IgD-negative memory B cell (primary cell): ENCODE measurements at regions not wholly inside any gene's neighbourhood (a gene's known extent, or its start where the extent isn't known, plus 50 kb on each side); places are given as distances from the start of the nearest gene placed in this dataset.

ENCODE experiments used
- H3K27ac Mint-ChIP-seq, 3 donors: one replicate each; pipeline ENCODE4 v1.8.0; 2020 to 2022; ENCODE audit warnings: mild to moderate bottlenecking in 3 of 3, mixed read lengths in 3 of 3, moderate library complexity in 1 of 3
- H3K27me3 Mint-ChIP-seq: one replicate; pipeline ENCODE4 v1.8.0; 2021; ENCODE audit warnings: mixed read lengths
- H3K36me3 Mint-ChIP-seq: one replicate; pipeline ENCODE4 v1.8.0; 2020; ENCODE audit warnings: mild to moderate bottlenecking, mixed read lengths
- H3K4me1 Mint-ChIP-seq, 3 donors: one replicate each; pipeline ENCODE4 v1.8.0; 2020 to 2022; ENCODE audit warnings: mixed read lengths in 3 of 3, mild to moderate bottlenecking in 1 of 3
- H3K4me3 Mint-ChIP-seq, 4 donors: one replicate each; pipeline ENCODE4 v1.8.0; 2020 to 2022; ENCODE audit warnings: mild to moderate bottlenecking in 4 of 4, mixed read lengths in 4 of 4, moderate library complexity in 3 of 4
- H3K9me3 Mint-ChIP-seq, 3 donors: one replicate each; pipeline ENCODE4 v1.8.0; 2020 to 2021; ENCODE audit warnings: mixed read lengths in 3 of 3, mild to moderate bottlenecking in 1 of 3

DNA sequence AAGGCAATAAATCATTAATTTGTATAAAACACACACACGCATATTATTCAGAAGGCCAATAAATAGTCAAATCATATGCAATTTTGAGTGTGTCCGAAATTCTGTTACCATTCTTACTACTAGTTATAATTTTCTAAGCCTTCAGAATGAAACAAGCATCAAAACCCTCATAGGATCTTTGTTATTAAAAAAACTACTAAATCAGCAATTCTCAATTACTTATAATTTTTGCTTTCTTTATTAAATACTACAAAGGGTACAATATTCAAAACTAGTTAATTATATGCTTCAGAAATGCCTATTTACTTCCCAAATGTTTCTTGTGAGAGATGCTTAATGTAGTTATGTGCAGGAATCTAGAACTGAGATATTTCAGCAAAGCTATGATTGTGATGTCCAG, 413.1 kb upstream of the KIF2B start:
- H3K9me3 Mint-ChIP-seq, result peaks cover 7 to 17% (median 14%) of the 10 kb centered on the region in 3 donors
- H3K4me3 Mint-ChIP-seq, result no peak overlapping the region
- no peak overlapping the region for H3K27ac Mint-ChIP-seq
- peaks cover 0 to 1% (median 0%) of the 10 kb centered on the region in 3 donors for H3K4me1 Mint-ChIP-seq
- H3K27me3 Mint-ChIP-seq, result no peaks in the 10 kb centered on the region
- no peaks in the 10 kb centered on the region for H3K36me3 Mint-ChIP-seq

DNA sequence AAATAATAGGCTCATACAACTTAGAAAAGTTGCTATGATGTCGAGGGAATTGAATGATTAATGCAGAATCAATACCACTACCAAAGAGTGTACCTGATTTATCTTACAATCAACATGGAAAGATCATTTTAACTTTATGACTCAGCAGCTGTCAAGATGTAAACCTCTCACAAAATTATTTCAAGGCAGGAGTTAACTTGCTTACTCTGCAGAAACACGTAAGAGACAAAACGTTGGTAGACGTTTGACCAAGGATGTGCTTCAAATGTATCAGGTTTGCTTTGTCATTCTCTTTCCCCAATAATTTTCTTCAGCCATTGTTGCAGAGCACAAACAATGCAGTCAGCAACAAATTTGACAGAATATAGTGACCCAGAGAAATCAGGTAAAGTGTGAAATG, 415.8 kb upstream of the KIF2B start:
- Mint-ChIP-seq H3K4me3 (no peak overlapping the region), H3K4me1 (peaks cover 0 to 1% (median 0%) of the 10 kb centered on the region in 3 donors), H3K9me3 (peaks cover 6 to 16% (median 14%) of the 10 kb centered on the region in 3 donors), H3K27ac (no peak overlapping the region), H3K36me3 (no peaks in the 10 kb centered on the region), H3K27me3 (no peaks in the 10 kb centered on the region)

DNA sequence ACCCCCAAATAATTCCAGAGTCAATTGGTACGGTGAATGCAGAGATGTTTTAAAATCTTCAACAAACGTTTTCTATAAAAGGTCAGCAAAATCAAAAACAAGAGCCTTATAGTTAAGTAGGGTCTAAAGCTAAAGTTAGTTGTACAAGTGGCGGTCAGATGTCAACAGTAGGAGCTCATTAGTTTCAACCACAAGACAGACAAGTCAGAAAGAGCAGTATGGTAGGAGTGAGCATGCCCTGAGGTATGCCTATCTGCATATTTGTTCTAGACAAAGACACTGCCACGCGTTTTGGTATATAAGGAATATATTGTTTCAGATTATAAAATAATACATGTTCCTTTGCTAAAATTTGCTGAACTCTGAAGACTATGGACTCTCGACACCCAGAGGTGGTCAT, 431.5 kb upstream of the KIF2B start:
- no peaks in the 10 kb centered on the region for H3K4me1 Mint-ChIP-seq
- H3K36me3 Mint-ChIP-seq, result no peaks in the 10 kb centered on the region
- peaks cover 3 to 5% (median 4%) of the 10 kb centered on the region in 3 donors for H3K9me3 Mint-ChIP-seq
- no peaks in the 10 kb centered on the region for H3K27me3 Mint-ChIP-seq
- no peak overlapping the region for H3K27ac Mint-ChIP-seq
- H3K4me3 Mint-ChIP-seq, result peak overlapping the region in 1 of 4 donors; percentile 65

DNA sequence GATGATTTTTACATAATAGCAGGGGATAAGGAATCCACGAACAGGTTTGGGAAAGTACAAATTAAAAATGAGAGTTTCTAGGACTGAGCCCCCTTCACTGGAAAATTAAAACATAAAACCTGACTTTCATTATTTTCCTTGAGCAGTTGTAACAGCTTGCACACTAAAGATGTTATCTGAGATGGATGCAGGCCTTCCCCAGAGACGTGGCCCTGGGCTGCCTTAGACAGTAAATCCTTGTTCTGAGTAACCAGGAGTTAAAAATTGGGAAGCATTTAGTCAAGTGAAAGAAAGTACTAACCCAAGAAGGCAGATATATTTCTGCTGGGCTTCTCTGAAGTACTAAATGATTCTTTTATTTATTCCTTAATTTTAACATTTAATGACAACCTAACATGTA, 432.2 kb upstream of the KIF2B start:
- Mint-ChIP-seq H3K27ac (no peak overlapping the region), H3K27me3 (no peaks in the 10 kb centered on the region), H3K9me3 (peaks cover 3 to 4% (median 3%) of the 10 kb centered on the region in 3 donors), H3K4me1 (no peaks in the 10 kb centered on the region), H3K4me3 (no peak overlapping the region), H3K36me3 (no peaks in the 10 kb centered on the region)

DNA sequence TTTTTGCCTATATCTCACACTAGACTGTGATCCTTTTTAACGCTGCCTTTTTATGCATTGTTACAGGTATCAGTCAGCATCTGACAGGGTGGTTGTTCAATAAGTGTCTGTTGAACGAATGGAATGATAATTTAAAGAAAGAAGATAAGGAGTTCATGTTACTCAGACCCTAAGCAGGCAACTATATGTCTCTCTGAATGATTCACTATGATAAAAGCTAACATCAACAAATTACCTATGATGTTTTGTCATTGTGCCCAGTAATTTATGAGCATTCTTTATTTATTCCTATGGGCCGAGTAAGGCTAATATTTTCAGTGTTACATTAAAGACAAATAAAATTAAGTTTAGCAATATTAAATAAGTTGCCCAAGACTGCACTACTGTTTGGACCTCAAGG, 435.0 kb upstream of the KIF2B start:
- Mint-ChIP-seq H3K4me1 (no peaks in the 10 kb centered on the region), H3K27me3 (no peaks in the 10 kb centered on the region)

DNA sequence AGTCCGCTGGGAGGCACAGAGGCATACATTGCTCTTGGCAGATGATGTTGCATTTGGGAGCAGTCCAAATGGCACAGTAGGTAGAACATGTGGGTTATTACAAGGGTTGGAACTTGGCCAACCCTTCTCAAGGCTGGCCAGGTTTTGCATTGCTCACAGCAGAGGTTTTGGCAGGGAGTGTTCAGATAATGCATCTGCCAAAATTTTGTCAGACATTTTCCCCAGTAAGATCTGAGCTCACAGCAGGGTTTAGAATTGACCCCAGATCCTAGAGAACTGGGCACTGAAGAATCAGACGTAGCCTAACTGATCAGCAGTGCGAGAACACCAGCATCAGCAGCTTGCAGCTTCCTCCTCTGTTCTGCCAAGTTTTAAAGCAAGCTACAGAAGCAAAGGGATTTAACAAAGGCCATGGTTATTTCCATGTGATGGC, 468.8 kb upstream of the KIF2B start:
- H3K27me3 Mint-ChIP-seq, result no peaks in the 10 kb centered on the region
- peak overlapping the region in 1 of 3 donors; percentile 35 for H3K27ac Mint-ChIP-seq
- no peak overlapping the region for H3K4me3 Mint-ChIP-seq
- no peaks in the 10 kb centered on the region for H3K36me3 Mint-ChIP-seq
- peaks cover 0 to 16% (median 3%) of the 10 kb centered on the region in 3 donors for H3K9me3 Mint-ChIP-seq
- H3K4me1 Mint-ChIP-seq, result no peaks in the 10 kb centered on the region

More for the DNA sequence above, 435.0 kb upstream of the KIF2B start:
- peaks cover 3 to 4% (median 3%) of the 10 kb centered on the region in 3 donors for H3K9me3 Mint-ChIP-seq
- H3K4me3 Mint-ChIP-seq, result no peak overlapping the region
- H3K36me3 Mint-ChIP-seq, result no peaks in the 10 kb centered on the region
- no peak overlapping the region for H3K27ac Mint-ChIP-seq

DNA sequence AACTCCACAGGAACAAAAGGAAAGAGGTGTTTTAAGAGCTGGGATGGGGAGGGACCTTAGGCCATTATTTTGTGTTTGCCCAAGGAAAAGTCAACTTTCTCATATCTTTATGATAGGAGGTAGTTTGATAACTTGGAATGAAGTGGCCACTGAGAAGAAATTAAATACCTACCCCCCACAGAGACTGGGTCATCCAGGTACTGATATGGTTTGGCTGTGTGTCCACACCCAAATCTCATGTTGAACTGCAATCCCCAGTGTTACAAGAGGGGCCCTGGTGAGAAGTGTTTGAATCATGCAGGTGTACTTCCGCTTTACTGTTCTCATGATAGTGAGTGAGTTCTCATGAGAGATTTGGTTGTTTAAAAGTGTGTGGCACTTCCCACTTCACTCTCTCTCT, 477.9 kb upstream of the KIF2B start:
- Mint-ChIP-seq H3K9me3 (peaks cover 4 to 32% (median 8%) of the 10 kb centered on the region in 3 donors), H3K27me3 (no peaks in the 10 kb centered on the region), H3K36me3 (no peaks in the 10 kb centered on the region), H3K27ac (no peak overlapping the region), H3K4me3 (no peak overlapping the region), H3K4me1 (no peaks in the 10 kb centered on the region)

DNA sequence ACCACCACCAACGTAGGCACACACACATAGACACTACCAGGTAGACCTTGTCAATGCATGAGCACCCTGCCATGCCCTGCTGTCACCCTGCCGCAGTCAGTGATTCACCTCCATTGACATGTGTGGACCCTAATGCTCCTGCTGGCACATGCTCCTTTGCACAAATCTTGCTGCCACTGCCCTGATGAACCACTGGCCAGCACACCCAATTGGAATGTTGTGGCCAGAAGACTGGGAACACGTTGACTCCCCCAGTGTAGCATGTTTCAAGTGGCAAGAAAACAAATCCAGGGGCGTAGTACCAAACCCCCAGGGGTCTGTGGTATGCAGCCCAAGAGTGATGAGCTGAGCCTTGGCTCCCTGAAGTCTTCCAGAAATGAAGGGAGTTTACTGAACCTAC, 486.4 kb upstream of the KIF2B start:
- H3K9me3 Mint-ChIP-seq, result peaks cover 3 to 22% (median 5%) of the 10 kb centered on the region in 3 donors
- H3K36me3 Mint-ChIP-seq, result no peaks in the 10 kb centered on the region
- H3K27me3 Mint-ChIP-seq, result no peaks in the 10 kb centered on the region
- no peaks in the 10 kb centered on the region for H3K4me1 Mint-ChIP-seq
- H3K27ac Mint-ChIP-seq, result no peak overlapping the region
- no peak overlapping the region for H3K4me3 Mint-ChIP-seq

DNA sequence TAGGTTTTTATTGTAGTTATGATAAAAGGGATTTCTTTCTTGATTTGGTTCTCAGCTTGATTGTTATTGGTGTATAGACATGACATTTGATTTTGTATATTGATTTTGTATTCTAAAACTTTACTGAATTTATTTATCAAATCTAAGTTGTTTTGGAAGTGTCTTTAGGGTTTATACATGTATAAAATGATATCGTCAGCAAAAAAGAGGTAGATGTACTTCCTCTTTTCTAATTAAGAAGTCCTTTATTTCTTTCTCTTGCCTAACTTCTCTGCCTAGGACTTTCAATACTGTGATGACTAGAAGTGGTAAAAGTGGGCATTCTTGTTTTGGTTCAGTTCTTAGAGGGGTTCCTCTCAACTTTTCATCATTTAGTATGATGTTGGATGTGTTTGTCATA, 487.3 kb upstream of the KIF2B start:
- peaks cover 1 to 18% (median 5%) of the 10 kb centered on the region in 3 donors for H3K9me3 Mint-ChIP-seq
- H3K4me1 Mint-ChIP-seq, result no peaks in the 10 kb centered on the region
- no peak overlapping the region for H3K27ac Mint-ChIP-seq
- H3K4me3 Mint-ChIP-seq, result no peak overlapping the region
- H3K36me3 Mint-ChIP-seq, result no peaks in the 10 kb centered on the region
- H3K27me3 Mint-ChIP-seq, result no peaks in the 10 kb centered on the region

DNA sequence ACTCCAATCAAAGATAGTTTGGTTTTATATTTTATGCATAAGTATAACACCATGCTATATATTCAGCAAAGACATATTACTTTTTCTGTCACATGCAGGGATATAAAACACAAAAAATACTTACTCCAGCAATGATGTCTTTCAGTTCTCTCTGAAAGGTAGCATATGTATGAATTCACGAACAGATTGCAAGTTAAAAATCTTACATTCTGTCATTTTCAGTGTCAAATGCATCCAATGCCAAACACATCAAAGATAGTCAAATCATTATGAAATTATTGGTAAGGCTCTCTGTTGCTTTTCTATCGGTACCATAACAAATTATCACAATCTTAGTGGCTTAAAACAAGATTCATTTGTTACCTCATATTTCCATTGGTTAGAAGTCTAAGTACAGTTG, 492.0 kb upstream of the KIF2B start:
- Mint-ChIP-seq H3K27me3 (no peaks in the 10 kb centered on the region), H3K9me3 (peaks cover 3 to 21% (median 5%) of the 10 kb centered on the region in 3 donors), H3K4me3 (no peak overlapping the region), H3K27ac (no peak overlapping the region), H3K36me3 (no peaks in the 10 kb centered on the region), H3K4me1 (no peaks in the 10 kb centered on the region)

DNA sequence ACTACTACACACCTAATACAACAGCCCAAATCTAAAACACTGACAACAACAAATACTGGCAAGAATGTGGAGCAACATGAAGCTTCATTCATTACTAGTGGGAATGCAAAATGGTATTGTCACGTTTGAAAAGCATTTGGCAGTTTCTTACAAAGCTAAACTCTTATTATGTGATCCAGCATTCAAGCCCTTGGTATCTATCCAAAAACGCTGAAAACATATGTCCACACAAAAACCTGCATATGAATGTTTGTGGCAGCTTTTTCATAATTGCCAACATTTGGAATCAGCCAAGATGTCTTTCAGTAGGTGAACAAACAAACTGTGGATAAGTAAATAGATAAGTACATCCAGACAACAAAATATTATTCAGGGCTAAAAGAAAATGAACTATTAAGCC, 501.1 kb upstream of the KIF2B start:
- Mint-ChIP-seq H3K4me3 (no peak overlapping the region), H3K4me1 (no peaks in the 10 kb centered on the region), H3K27ac (no peak overlapping the region), H3K36me3 (no peaks in the 10 kb centered on the region), H3K27me3 (no peaks in the 10 kb centered on the region), H3K9me3 (peaks cover 1 to 12% (median 4%) of the 10 kb centered on the region in 3 donors)

DNA sequence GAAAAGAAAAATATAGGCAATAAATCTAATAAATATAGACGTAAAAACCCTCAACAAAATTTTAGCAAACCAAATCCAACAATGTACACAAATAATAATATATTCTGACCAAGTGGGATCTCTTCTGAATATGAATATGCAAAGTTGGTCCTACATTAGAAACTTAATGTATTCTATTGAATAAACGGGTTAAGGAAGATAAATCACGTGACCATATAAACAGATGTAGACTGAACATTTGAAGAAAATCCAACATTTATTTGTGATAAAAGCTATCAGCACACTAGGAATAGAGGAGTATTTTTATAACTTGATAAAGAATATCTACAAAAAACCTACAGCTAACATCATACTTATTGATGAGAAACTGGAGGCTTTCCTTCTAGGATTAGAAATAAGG, 502.8 kb upstream of the KIF2B start:
- no peaks in the 10 kb centered on the region for H3K4me1 Mint-ChIP-seq
- no peak overlapping the region for H3K27ac Mint-ChIP-seq
- no peaks in the 10 kb centered on the region for H3K27me3 Mint-ChIP-seq
- no peaks in the 10 kb centered on the region for H3K36me3 Mint-ChIP-seq
- peaks cover 1 to 5% (median 2%) of the 10 kb centered on the region in 3 donors for H3K9me3 Mint-ChIP-seq
- no peak overlapping the region for H3K4me3 Mint-ChIP-seq

DNA sequence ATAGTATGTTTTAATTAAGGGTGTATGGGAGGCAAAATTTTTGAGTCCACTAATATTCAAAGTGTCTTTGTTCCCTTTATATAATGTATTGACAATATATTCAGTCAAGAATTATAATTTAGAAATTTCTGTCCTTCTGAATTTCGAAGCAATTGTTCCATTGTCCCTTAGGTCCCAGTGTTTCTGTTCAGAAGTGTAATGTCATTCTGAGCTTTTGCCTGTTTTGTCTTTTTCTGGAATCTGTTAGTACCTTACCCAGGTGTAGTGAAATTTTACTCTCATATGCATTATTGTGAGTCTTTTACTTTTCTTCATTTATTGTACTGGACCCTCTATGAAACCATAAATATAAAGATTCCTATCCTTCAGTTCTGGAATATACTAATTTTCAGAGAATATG, 505.7 kb upstream of the KIF2B start:
- H3K9me3 Mint-ChIP-seq, result peaks cover 1 to 12% (median 2%) of the 10 kb centered on the region in 3 donors
- no peak overlapping the region for H3K27ac Mint-ChIP-seq
- H3K27me3 Mint-ChIP-seq, result no peaks in the 10 kb centered on the region
- H3K36me3 Mint-ChIP-seq, result no peaks in the 10 kb centered on the region
- H3K4me3 Mint-ChIP-seq, result no peak overlapping the region
- H3K4me1 Mint-ChIP-seq, result no peaks in the 10 kb centered on the region

DNA sequence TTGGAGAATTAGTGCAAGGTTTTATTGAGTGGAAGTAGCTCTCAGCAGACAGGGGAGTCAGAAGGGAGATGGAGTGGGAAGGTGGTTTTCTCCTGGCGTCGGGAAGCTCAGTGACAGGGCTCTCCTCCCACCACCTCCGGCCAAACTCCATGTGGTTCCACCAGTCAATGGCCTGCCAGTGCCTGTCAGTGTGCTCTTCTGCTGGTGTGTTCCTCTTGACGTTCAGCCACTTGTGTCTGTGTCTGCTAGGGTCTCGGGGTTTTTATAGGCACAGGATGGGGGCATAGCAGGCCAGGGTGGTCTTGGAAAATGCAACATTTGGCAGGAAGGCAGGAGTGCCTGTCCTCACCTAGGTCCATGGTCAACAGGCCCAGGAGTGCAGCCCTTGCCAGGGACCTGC, 506.7 kb upstream of the KIF2B start:
- Mint-ChIP-seq H3K9me3 (peaks cover 0 to 12% (median 1%) of the 10 kb centered on the region in 3 donors), H3K4me1 (no peaks in the 10 kb centered on the region), H3K27me3 (no peaks in the 10 kb centered on the region), H3K36me3 (no peaks in the 10 kb centered on the region), H3K4me3 (no peak overlapping the region), H3K27ac (no peak overlapping the region)

DNA sequence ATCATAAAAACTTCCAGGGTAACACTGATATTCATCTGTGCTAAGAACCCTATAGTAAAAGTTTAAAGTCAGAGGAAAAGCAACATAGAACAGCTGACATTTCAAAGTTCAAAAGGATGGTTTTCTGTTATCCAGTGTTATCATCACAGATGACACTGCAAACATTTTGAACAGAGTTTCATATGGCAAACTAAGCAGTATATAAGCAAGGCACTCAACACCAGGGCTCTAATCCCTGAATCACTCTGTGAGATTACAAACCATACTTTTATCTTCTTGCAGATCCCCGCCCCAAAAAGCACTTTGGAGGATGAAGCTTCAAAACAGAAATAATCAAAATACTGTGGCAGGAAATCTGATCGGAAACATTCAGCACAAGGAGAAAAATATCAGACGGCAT, 508.2 kb upstream of the KIF2B start:
- no peaks in the 10 kb centered on the region for H3K36me3 Mint-ChIP-seq
- H3K9me3 Mint-ChIP-seq, result peaks cover 0 to 12% (median 4%) of the 10 kb centered on the region in 3 donors
- no peaks in the 10 kb centered on the region for H3K4me1 Mint-ChIP-seq
- no peaks in the 10 kb centered on the region for H3K27me3 Mint-ChIP-seq
- H3K27ac Mint-ChIP-seq, result no peak overlapping the region
- H3K4me3 Mint-ChIP-seq, result no peak overlapping the region

DNA sequence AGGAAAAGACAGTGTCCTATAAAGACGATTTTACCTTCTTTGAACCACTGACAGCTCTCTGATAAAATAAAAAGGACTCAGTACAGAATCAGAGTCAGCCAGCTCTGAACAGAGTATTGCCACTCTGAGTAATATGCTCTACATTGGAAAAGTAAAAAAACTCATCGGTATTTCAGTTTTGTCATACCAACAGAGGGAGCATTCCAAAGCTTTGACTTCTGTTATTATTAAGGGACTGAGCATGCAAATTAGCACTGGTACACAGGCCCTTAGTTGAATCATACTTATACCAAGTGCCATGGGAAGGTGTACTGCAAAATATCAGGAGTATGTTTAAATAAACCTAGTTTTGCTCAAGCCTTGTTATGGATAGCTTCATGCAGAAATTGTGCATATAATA, 509.0 kb upstream of the KIF2B start:
- Mint-ChIP-seq H3K36me3 (no peaks in the 10 kb centered on the region), H3K27ac (no peak overlapping the region), H3K9me3 (peaks cover 2 to 13% (median 10%) of the 10 kb centered on the region in 3 donors), H3K4me1 (no peaks in the 10 kb centered on the region), H3K27me3 (no peaks in the 10 kb centered on the region), H3K4me3 (no peak overlapping the region)

DNA sequence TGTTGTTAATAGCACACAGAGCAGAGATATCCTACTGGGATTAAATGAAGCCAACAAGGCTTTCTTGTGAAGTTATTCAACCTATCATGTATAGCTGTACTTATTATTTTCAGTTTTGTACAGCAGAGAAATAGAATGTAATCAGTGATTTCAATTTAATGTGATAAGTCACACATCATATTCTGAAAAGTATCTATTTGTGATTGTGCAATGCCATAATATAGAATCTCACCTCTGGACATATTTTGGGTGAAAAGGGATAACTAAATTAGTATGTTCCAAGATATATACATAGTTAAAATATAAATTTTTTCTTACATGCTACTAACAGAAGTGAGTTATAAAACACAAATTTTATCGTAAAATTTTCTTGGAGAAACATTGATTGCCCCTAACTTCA, 544.3 kb upstream of the KIF2B start:
- Mint-ChIP-seq H3K27me3 (no peaks in the 10 kb centered on the region), H3K36me3 (no peaks in the 10 kb centered on the region), H3K4me1 (no peaks in the 10 kb centered on the region), H3K4me3 (no peak overlapping the region), H3K27ac (no peak overlapping the region), H3K9me3 (peaks cover 0 to 18% (median 0%) of the 10 kb centered on the region in 3 donors)
